Endothelial cell of umbilical vein (primary cell): ENCODE measurements at regions not wholly inside any gene's neighbourhood (a gene's known extent, or its start where the extent isn't known, plus 50 kb on each side); places are given as distances from the start of the nearest gene placed in this dataset.

Experiments used
- BruUV-seq: library from RNA; stranded (reverse); fragments of 400-500 nt; replicated peaks from 2 replicates; lab custom pipeline; 2021; lab: Mats Ljungman, UMichigan
- CTCF ChIA-PET: fragments of 300-600, 350-600 bp; sonication (Branson Sonifier 250); formaldehyde crosslinking; loops from one replicate; lab custom pipeline; 2021; ENCODE audit warnings: antibody characterized with exemption, inconsistent platforms; lab: Charles Lee
- POLR2A ChIA-PET: fragments of 300-600, 350-600 bp; sonication (Branson Sonifier 250); formaldehyde crosslinking; loops from one replicate; lab custom pipeline; 2021; ENCODE audit warnings: antibody characterized with exemption, inconsistent platforms; lab: Charles Lee
- DNase-seq: peaks from one replicate; pipeline ENCODE4 v3.0.0-alpha.2; 2011; ENCODE audit warnings: low read depth, low spot score
- FAIRE-seq: peaks from 2 replicates; lab custom pipeline; 2011; peaks lifted over from hg19 to GRCh38; lab: Jason Lieb, UNC
- H2AFZ ChIP-seq: 2 replicates; pipeline ENCODE4 v1.6.0; 2012; ENCODE audit warnings: low read depth, low read length, control low read depth, inconsistent platforms
- H3K27ac ChIP-seq: 2 replicates; pipeline ENCODE4 v1.5.1; 2011; ENCODE audit warnings: low read depth, mild to moderate bottlenecking, control low read depth, low read length, moderate library complexity; ENCODE audit not compliant: insufficient read depth
- H3K27me3 ChIP-seq, 2 experiments: 2 replicates each; pipeline versions ENCODE4 v1.6.0 to v1.6.1; 2011; ENCODE audit warnings: low read length in 2 of 2, mixed read lengths in 1 of 2; ENCODE audit not compliant: control insufficient read depth in 2 of 2, insufficient read depth in 2 of 2
- H3K36me3 ChIP-seq, 2 experiments: 2 replicates in 1 of 2; 3 replicates in 1 of 2; pipeline ENCODE4 v1.5.1; 2011; ENCODE audit warnings: low read length in 2 of 2, mild to moderate bottlenecking in 1 of 2, moderate library complexity in 1 of 2; ENCODE audit not compliant: control insufficient read depth in 2 of 2, insufficient read depth in 2 of 2; ENCODE audit errors: extremely low read depth in 1 of 2
- H3K4me1 ChIP-seq: 3 replicates; pipeline ENCODE4 v1.5.1; 2011; ENCODE audit warnings: mild to moderate bottlenecking, low read length; ENCODE audit not compliant: control insufficient read depth, insufficient read depth; ENCODE audit errors: extremely low read depth
- H3K4me2 ChIP-seq: 2 replicates; pipeline ENCODE4 v1.6.1; 2011; ENCODE audit warnings: low read length, control low read depth, mixed read lengths; ENCODE audit not compliant: insufficient read depth
- H3K4me3 ChIP-seq, 3 experiments: fragments of 200-600 bp in 1 of 3; sonication (generic), shearing (Covaris generic) in 1 of 3; replicated peaks in 1 of 3; 2 replicates each; pipeline ENCODE4 v1.5.1; 2011 to 2016; ENCODE audit warnings: control low read depth in 3 of 3, low read length in 3 of 3, mild to moderate bottlenecking in 2 of 3, inconsistent platforms in 1 of 3, low read depth in 1 of 3, moderate library complexity in 1 of 3; ENCODE audit not compliant: insufficient read depth in 1 of 3
- H3K79me2 ChIP-seq: 2 replicates; pipeline ENCODE4 v1.6.0; 2012; ENCODE audit warnings: low read length, inconsistent platforms; ENCODE audit not compliant: control insufficient read depth, insufficient read depth
- H3K9ac ChIP-seq: replicated peaks from 2 replicates; pipeline ENCODE3; 2011; ENCODE audit warnings: low read length, control low read depth; ENCODE audit not compliant: insufficient read depth; ENCODE audit errors: extremely low read depth
- H3K9me1 ChIP-seq: replicated peaks from 3 replicates; pipeline ENCODE4 v1.6.0; 2011; ENCODE audit warnings: mild to moderate bottlenecking, low read length; ENCODE audit not compliant: control insufficient read depth, insufficient read depth; ENCODE audit errors: extremely low read depth
- H3K9me3 ChIP-seq: replicated peaks from 2 replicates; pipeline ENCODE4 v1.5.1; 2012; ENCODE audit warnings: low read length, inconsistent platforms; ENCODE audit not compliant: control insufficient read depth, insufficient read depth
- H4K20me1 ChIP-seq: replicated peaks from 2 replicates; pipeline ENCODE3; 2011; ENCODE audit warnings: mild to moderate bottlenecking, low read length; ENCODE audit not compliant: control insufficient read depth, insufficient read depth; ENCODE audit errors: extremely low read depth
- CTCF ChIP-seq, 2 donors: IDR thresholded peaks; 1 replicate in 1 of 2; 2 replicates in 1 of 2; pipeline ENCODE4 v1.5.1; 2011; ENCODE audit warnings: low read length in 2 of 2, mild to moderate bottlenecking in 2 of 2, moderate library complexity in 2 of 2, control low read depth in 1 of 2, inconsistent platforms in 1 of 2, low read depth in 1 of 2; ENCODE audit not compliant: insufficient read depth in 1 of 2; ENCODE audit errors: extremely low read depth in 1 of 2
- EZH2 ChIP-seq: IDR thresholded peaks from 2 replicates; pipeline ENCODE4 v1.6.1; 2012; ENCODE audit warnings: borderline replicate concordance, low read depth, mild to moderate bottlenecking, moderate library complexity, low read length, inconsistent platforms; ENCODE audit not compliant: severe bottlenecking
- FOS ChIP-seq: IDR thresholded peaks from 2 replicates; pipeline ENCODE4 v1.6.1; 2011; ENCODE audit warnings: mild to moderate bottlenecking, low read length, moderate library complexity, borderline replicate concordance; ENCODE audit not compliant: insufficient read depth
- GATA2 ChIP-seq: IDR thresholded peaks from 2 replicates; pipeline ENCODE4 v1.7.0; 2011; ENCODE audit warnings: low read depth, mild to moderate bottlenecking, moderate library complexity, mixed read lengths, low read length; ENCODE audit not compliant: insufficient read length, insufficient read depth
- JUN ChIP-seq: IDR thresholded peaks from 2 replicates; pipeline ENCODE4 v1.6.1; 2011; ENCODE audit warnings: borderline replicate concordance, low read depth; ENCODE audit not compliant: insufficient read length, insufficient read depth
- MAX ChIP-seq: IDR thresholded peaks from 2 replicates; pipeline ENCODE4 v1.6.1; 2011; ENCODE audit not compliant: insufficient read depth, insufficient read length
- MYC ChIP-seq: IDR thresholded peaks from one replicate; pipeline ENCODE4 v1.6.1; 2011; ENCODE audit warnings: mild to moderate bottlenecking, low read depth, low read length
- POLR2A ChIP-seq: IDR thresholded peaks from 2 replicates; pipeline ENCODE4 v1.6.1; 2012; ENCODE audit warnings: low read depth, mild to moderate bottlenecking, control low read depth, low read length
- POLR2AphosphoS5 ChIP-seq: IDR thresholded peaks from 2 replicates; pipeline ENCODE4 v1.6.1; 2012; ENCODE audit warnings: low read depth, mild to moderate bottlenecking, control low read depth, low read length, moderate library complexity; ENCODE audit not compliant: insufficient read depth
- dilution Hi-C: fragments of 300-500 bp; cut with MboI; formaldehyde crosslinking; loops from one replicate; pipeline ENCODE4 v1.15.0; 2019; ENCODE audit warnings: low sequenced_read_pairs; ENCODE audit not compliant: extremely low pct_ligation_motif_present
- intact Hi-C: fragments of 100-400 bp; cut with micrococcal nuclease; formaldehyde crosslinking; loops from one replicate; pipeline ENCODE4 v1.10.0; 2022

GRCh38 chr6:63418741-63419140 is 99.0 kb upstream of the LGSN start:
- dilution Hi-C loops: no loop called here
- H4K20me1 ChIP-seq: no peaks in the 10 kb centered on the region
- H2AFZ ChIP-seq: no peak overlapping the region
- no peak overlapping the region for H3K27ac ChIP-seq
- FAIRE-seq (no peak), DNase-seq (no peak)
- H3K4me3 ChIP-seq: no peak overlapping the region
- H3K4me1 ChIP-seq: no peaks in the 10 kb centered on the region
- H3K9me1 ChIP-seq: no peaks in the 10 kb centered on the region
- H3K36me3 ChIP-seq: no peaks in the 10 kb centered on the region
- no peak overlapping the region for H3K4me2 ChIP-seq
- H3K27me3 ChIP-seq: no peaks in the 10 kb centered on the region
- H3K9ac ChIP-seq: no peak overlapping the region
- intact Hi-C loops: no loop called here
- POLR2A ChIA-PET: no interaction called here
- no TSS peak for BruUV-seq
- no peaks in the 10 kb centered on the region for H3K9me3 ChIP-seq
- TF ChIP-seq CTCF (IDR thresholded peaks at IDR 0.05; ENCODE audit: extremely low read depth in 1 of 2, insufficient read depth in 1 of 2, low read depth in 1 of 2, low read length in 2 of 2): no peak
- no peak for TF ChIP-seq MAX
- no peak for TF ChIP-seq POLR2A
- no peak for TF ChIP-seq JUN
- no peak for TF ChIP-seq EZH2
- no peak for TF ChIP-seq GATA2
- TF ChIP-seq MYC: no peak
- TF ChIP-seq POLR2AphosphoS5: no peak
- no peak for TF ChIP-seq FOS
- no peaks in the 10 kb centered on the region for H3K79me2 ChIP-seq
- CTCF ChIA-PET: no interaction called here
